ENCODE measurements at regions not wholly inside any gene's neighbourhood (a gene's known extent, or its start where the extent isn't known, plus 50 kb on each side); places are given as distances from the start of the nearest gene placed in this dataset.

DNA sequence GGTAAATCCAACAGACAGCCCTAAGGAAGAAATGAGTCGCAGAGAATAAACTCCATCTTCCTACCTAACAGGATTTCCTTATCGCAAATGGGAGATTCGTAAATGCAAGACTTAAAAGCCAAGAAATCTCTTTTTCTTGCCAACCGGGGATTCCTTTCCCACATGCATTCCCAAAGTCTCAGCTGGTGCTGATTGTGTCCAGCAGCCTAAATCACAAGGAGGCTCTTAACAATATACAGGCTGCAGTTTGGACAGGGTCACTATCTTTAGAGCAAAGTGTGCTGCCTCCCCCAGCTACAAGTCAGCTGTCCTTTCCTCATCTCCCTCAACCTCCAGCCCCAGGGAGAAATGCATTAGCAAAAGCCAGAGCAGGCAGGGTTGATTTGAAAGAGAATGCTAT lies 189.8 kb upstream of the PLXNA2 start:
- H3K27ac ChIP-seq: no peak overlapping the region
- TF ChIP-seq CTCF (conservative IDR thresholded peaks at IDR 0.05): no peak

DNA sequence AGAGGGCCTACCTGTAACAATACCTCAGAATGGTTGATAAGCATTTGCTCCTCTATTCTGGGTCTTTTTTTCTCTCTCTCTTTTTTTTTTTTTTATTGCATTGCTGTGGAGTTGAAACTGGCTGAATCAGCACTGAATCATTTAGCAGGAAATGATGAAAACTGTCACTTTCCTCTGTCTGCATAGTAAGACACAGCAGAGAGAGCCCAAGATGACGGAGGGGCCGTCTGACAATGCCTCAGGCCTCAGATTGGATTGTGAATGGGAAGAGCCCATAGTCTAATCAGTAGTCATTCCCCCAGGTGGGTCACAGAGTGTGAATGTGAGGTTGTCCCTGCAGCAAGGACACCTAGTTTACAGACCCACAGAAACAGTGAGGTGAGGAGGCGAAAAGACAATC lies 193.2 kb upstream of the PLXNA2 start:
- no peak overlapping the region for H3K27ac ChIP-seq
- no peak for TF ChIP-seq CTCF (conservative IDR thresholded peaks at IDR 0.05)

DNA sequence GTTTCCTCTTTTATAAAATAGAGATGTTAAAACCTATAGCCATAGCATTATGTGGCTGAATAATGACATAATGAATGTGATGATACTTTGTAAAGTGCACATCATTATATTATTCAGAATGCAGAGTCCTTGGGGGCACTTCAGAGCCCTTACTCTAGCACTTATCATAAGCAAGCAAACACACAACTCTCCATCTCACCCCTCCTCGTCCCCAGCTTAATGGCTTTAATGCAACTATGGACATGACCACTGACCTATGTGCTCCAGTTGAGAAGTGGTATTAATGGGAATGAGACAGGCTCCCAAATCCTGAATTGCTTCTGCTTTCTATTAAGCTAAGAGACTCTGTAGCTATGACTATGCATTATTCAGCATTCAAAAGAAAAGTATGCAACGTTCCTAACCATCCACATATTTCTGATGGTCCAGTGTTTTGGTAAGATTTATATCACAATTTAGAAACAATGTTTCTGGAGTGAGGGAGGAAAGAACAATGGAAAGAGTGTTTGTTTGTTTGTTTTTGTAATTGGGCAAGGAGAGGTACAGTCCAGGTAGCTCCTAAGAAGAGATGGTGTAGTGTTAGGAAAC lies 194.0 kb upstream of the PLXNA2 start:
- no peak overlapping the region for H3K27ac ChIP-seq
- no peak for TF ChIP-seq CTCF (conservative IDR thresholded peaks at IDR 0.05)

- no peak for TF ChIP-seq CTCF (conservative IDR thresholded peaks at IDR 0.05)
- H3K27ac ChIP-seq: peak overlapping the region; percentile 85
Measured at GRCh38 chr1:208445758-208446203, 201.6 kb upstream of the PLXNA2 start.

GRCh38 chr1:208446271-208446691 lies 202.1 kb upstream of the PLXNA2 start:
- no peak for TF ChIP-seq CTCF (conservative IDR thresholded peaks at IDR 0.05)
- peak overlapping the region; percentile 85 for H3K27ac ChIP-seq

DNA sequence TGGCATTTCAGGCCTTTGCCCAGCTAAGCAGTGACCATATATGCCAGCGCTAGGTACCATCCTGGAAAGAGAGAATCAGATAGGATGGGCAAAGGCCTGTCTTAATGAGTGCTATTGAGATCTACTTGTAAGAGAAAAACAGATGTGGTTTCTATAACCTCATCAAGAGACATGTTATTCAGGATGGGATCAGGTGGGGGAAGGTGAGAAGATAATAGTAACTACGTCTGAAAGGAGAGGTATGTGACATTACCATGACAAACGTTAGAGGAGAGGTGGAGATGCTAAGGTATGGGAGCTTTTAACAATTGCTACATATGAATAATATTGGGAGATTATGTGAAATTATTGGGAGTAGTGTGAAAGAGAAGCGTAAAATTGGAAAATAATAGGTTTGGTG lies 204.2 kb upstream of the PLXNA2 start:
- H3K27ac ChIP-seq: no peak overlapping the region
- TF ChIP-seq CTCF (conservative IDR thresholded peaks at IDR 0.05): no peak

DNA sequence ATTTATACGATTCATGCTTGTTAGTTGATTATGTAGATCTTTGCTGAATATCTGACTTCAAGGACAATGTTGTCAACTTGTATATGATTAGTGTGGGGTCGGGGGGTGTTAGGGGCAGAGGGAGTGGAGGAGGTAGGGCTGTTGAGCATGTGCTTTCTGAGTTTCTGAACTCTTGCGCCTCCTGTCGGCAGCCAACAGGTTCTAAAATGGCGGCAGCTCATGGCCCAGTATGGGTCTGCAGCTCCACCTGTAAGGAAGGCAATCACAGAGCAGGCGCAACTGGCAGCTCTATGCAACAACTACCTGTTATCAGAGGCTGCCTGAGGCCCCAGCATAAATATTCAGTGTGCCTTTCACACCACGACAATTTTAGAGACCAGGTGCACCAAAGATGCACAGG lies 205.8 kb upstream of the PLXNA2 start:
- H3K27ac ChIP-seq: peak overlapping the region; percentile 64
- TF ChIP-seq CTCF (conservative IDR thresholded peaks at IDR 0.05): no peak
